Cardiac muscle cell (in vitro differentiated cells and primary cell): ENCODE measurements at regions not wholly inside any gene's neighbourhood (a gene's known extent, or its start where the extent isn't known, plus 50 kb on each side); places are given as distances from the start of the nearest gene placed in this dataset.
A peak's percentile ranks its signal among the peaks of the same experiment; 100 is the strongest.
"Not testable (repeated sequence)": the region's sequence is repeated elsewhere in the genome, so short reads cannot be mapped to it uniquely, and the experiment has no call there.

Source experiments
- DNase-seq, 2 donors: peaks; one replicate each; pipeline versions ENCODE4 v3.0.0 to v3.0.0-alpha.2; 2010 to 2017; ENCODE audit warnings: low read depth in 1 of 2, low spot score in 1 of 2
- H3K27ac ChIP-seq: fragments of 200-600 bp; sonication (generic); 2 replicates; pipeline ENCODE4 v1.5.1; 2016
- H3K27me3 ChIP-seq: fragments of 200-600 bp; sonication (generic); 2 replicates; pipeline ENCODE4 v1.6.0; 2016; ENCODE audit warnings: control low read depth
- H3K36me3 ChIP-seq: fragments of 200-600 bp; sonication (generic); 2 replicates; pipeline ENCODE4 v1.5.1; 2016; ENCODE audit warnings: control low read depth
- H3K4me1 ChIP-seq: fragments of 200-600 bp; sonication (generic); 2 replicates; pipeline ENCODE4 v1.8.1; 2017; ENCODE audit warnings: low read depth, mild to moderate bottlenecking, mixed run types
- H3K4me3 ChIP-seq: fragments of 200-600 bp; sonication (generic); 2 replicates; pipeline ENCODE4 v1.5.1; 2016; ENCODE audit warnings: mild to moderate bottlenecking
- H3K9me3 ChIP-seq: fragments of 200-600 bp; sonication (generic); 2 replicates; pipeline ENCODE4 v1.5.1; 2017; ENCODE audit warnings: low read depth, mild to moderate bottlenecking, control low read depth
- CTCF ChIP-seq: IDR thresholded peaks from 2 replicates; pipeline ENCODE4 v1.5.1; 2012; ENCODE audit warnings: low read depth, mild to moderate bottlenecking, low read length

GRCh38 chr1:88502886-88503285, 181.2 kb upstream of the PKN2 start:
- Histone ChIP-seq H3K9me3 (no peaks in the 10 kb centered on the region), H3K4me1 (no peaks in the 10 kb centered on the region), H3K36me3 (no peaks in the 10 kb centered on the region), H3K4me3 (no peak overlapping the region), H3K27me3 (no peaks in the 10 kb centered on the region), H3K27ac (no peak overlapping the region)
- TF ChIP-seq CTCF, result no peak
- no peak for DNase-seq

- no peaks in the 10 kb centered on the region for H3K9me3 ChIP-seq
- no peaks in the 10 kb centered on the region for H3K27me3 ChIP-seq
- no peaks in the 10 kb centered on the region for H3K36me3 ChIP-seq
- TF ChIP-seq CTCF, result no peak
- no peak overlapping the region for H3K27ac ChIP-seq
- no peak overlapping the region for H3K4me3 ChIP-seq
- H3K4me1 ChIP-seq, result no peaks in the 10 kb centered on the region
- DNase-seq, result no peak
Measured at GRCh38 chr1:88503646-88504045, 180.4 kb upstream of the PKN2 start.

- Histone ChIP-seq H3K27me3 (no peaks in the 10 kb centered on the region), H3K9me3 (no peaks in the 10 kb centered on the region), H3K36me3 (no peaks in the 10 kb centered on the region), H3K4me1 (no peaks in the 10 kb centered on the region), H3K27ac (no peak overlapping the region), H3K4me3 (no peak overlapping the region)
- no peak for TF ChIP-seq CTCF
- no peak for DNase-seq
Measured at GRCh38 chr1:88504601-88505000, 179.5 kb upstream of the PKN2 start.

- Histone ChIP-seq H3K4me1 (no peaks in the 10 kb centered on the region), H3K4me3 (no peak overlapping the region), H3K27me3 (no peaks in the 10 kb centered on the region), H3K27ac (no peak overlapping the region), H3K36me3 (no peaks in the 10 kb centered on the region), H3K9me3 (no peaks in the 10 kb centered on the region)
- TF ChIP-seq CTCF, result no peak
- DNase-seq, result peak in 1 of 2 donors; percentile 10
Measured at GRCh38 chr1:88509379-88509778, 174.7 kb upstream of the PKN2 start.

GRCh38 chr1:88514544-88515060, 169.5 kb upstream of the PKN2 start:
- Histone ChIP-seq H3K27me3 (no peaks in the 10 kb centered on the region), H3K36me3 (no peaks in the 10 kb centered on the region), H3K4me1 (peaks cover 8% of the 10 kb centered on the region), H3K27ac (no peak overlapping the region), H3K9me3 (no peaks in the 10 kb centered on the region), H3K4me3 (no peak overlapping the region)
- no peak for TF ChIP-seq CTCF
- no peak for DNase-seq

GRCh38 chr1:88517499-88517898, 166.6 kb upstream of the PKN2 start:
- H3K27ac ChIP-seq, DNase-seq, H3K9me3 ChIP-seq, H3K4me3 ChIP-seq, H3K36me3 ChIP-seq, H3K27me3 ChIP-seq, H3K4me1 ChIP-seq: not testable (repeated sequence)
